Immature natural killer cell (primary cell): ENCODE measurements at regions not wholly inside any gene's neighbourhood (a gene's known extent, or its start where the extent isn't known, plus 50 kb on each side); places are given as distances from the start of the nearest gene placed in this dataset.
A peak's percentile ranks its signal among the peaks of the same experiment; 100 is the strongest.

Experiments used
- DNase-seq, 3 donors: peaks; one replicate each; pipeline ENCODE4 v3.0.0; 2022; ENCODE audit warnings: mixed read lengths in 1 of 3
- H3K27ac Mint-ChIP-seq, 6 donors: one replicate each; pipeline ENCODE4 v1.8.0; 2020; ENCODE audit warnings: mixed read lengths in 6 of 6, mild to moderate bottlenecking in 5 of 6, inconsistent platforms in 4 of 6, moderate library complexity in 3 of 6
- H3K27me3 Mint-ChIP-seq, 3 donors: one replicate each; pipeline ENCODE4 v1.8.0; 2020 to 2021; ENCODE audit warnings: low read depth in 3 of 3, mild to moderate bottlenecking in 3 of 3, mixed read lengths in 3 of 3, moderate library complexity in 3 of 3, inconsistent platforms in 1 of 3
- H3K36me3 Mint-ChIP-seq, 3 donors: one replicate each; pipeline ENCODE4 v1.8.0; 2020; ENCODE audit warnings: mixed read lengths in 3 of 3, inconsistent platforms in 2 of 3, mild to moderate bottlenecking in 2 of 3
- H3K4me1 Mint-ChIP-seq, 2 donors: one replicate each; pipeline ENCODE4 v1.8.0; 2020; ENCODE audit warnings: inconsistent platforms in 2 of 2, mild to moderate bottlenecking in 2 of 2, mixed read lengths in 2 of 2, moderate library complexity in 1 of 2
- H3K4me3 Mint-ChIP-seq, 5 donors: one replicate each; pipeline ENCODE4 v1.8.0; 2020; ENCODE audit warnings: mild to moderate bottlenecking in 5 of 5, mixed read lengths in 5 of 5, inconsistent platforms in 3 of 5, moderate library complexity in 3 of 5
- H3K9me3 Mint-ChIP-seq, 6 donors: one replicate each; pipeline ENCODE4 v1.8.0; 2020; ENCODE audit warnings: mild to moderate bottlenecking in 6 of 6, mixed read lengths in 6 of 6, inconsistent platforms in 4 of 6, moderate library complexity in 3 of 6

DNA sequence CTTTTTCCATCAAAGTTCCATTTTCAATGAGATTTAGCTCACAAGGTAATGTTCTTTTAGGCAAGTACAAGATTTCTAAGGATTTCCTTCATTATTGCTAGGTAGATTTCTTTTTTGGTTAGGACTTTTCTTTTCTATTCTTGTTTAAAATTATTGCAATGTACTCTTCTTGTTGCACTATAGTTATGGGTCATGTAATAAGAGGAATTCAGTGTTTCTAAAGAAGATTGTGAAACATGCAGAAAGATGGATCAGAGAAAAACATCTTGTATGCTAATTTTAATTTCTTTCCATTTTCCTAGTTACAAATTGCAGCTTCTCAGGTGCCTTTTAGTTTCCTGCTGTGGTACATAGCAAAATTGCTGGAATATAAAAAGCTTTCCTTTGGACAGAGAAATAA lies 56.1 kb downstream of the BTG1 start:
- no peak for DNase-seq
- peaks cover 0 to 5% (median 3%) of the 10 kb centered on the region in 3 donors for H3K36me3 Mint-ChIP-seq
- H3K9me3 Mint-ChIP-seq = no peaks in the 10 kb centered on the region
- H3K27ac Mint-ChIP-seq = no peak overlapping the region
- no peak overlapping the region for H3K4me3 Mint-ChIP-seq
- H3K27me3 Mint-ChIP-seq = peaks cover 1 to 6% (median 2%) of the 10 kb centered on the region in 3 donors
- peaks cover 6 to 12% of the 10 kb centered on the region in 2 donors for H3K4me1 Mint-ChIP-seq

DNA sequence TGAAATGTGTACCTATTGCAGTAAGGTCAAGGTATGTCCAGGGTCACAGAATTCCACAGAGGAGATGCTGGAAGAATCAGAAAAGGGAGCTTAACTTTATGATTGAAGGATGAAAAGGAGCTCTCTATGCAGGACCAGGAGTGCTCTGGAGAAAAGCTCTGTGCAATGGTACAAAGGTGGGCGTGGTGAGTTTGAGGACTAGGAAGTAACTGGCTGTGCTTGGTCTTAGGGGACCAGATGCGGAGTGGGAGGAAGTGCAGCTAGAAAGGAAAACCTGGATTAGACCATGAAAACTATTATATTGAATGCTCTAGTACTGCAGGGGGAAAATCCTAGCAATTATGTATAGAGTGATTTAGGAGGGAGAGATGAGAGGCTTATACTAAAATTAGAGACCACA lies 56.8 kb downstream of the BTG1 start:
- H3K27me3 Mint-ChIP-seq = peaks cover 1 to 6% (median 2%) of the 10 kb centered on the region in 3 donors
- peak overlapping the region in 1 of 6 donors; percentile 54 for H3K27ac Mint-ChIP-seq
- no peak for DNase-seq
- no peak overlapping the region for H3K4me3 Mint-ChIP-seq
- H3K9me3 Mint-ChIP-seq = no peaks in the 10 kb centered on the region
- peaks cover 0 to 5% (median 3%) of the 10 kb centered on the region in 3 donors for H3K36me3 Mint-ChIP-seq
- peaks cover 0 to 6% of the 10 kb centered on the region in 2 donors for H3K4me1 Mint-ChIP-seq

DNA sequence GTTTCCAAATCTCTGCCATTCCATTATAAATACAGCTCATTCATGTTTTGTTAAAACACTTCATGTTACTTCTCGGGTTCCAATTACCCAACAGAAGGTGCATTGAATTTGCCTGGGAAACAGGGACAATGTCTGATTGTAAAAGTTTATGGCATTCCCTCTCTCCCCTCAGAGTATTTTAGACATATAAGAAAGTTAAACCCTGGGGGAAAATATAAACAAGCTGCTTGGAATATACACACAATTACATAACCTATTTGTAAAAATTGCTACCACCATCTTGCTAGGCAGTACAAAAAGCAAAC lies 60.0 kb downstream of the BTG1 start:
- Mint-ChIP-seq H3K9me3 (no peaks in the 10 kb centered on the region), H3K4me1 (peaks cover 4 to 12% of the 10 kb centered on the region in 2 donors), H3K36me3 (peaks cover 0 to 5% (median 3%) of the 10 kb centered on the region in 3 donors), H3K27ac (no peak overlapping the region), H3K27me3 (peaks cover 0 to 6% (median 1%) of the 10 kb centered on the region in 3 donors), H3K4me3 (no peak overlapping the region)
- DNase-seq = no peak

DNA sequence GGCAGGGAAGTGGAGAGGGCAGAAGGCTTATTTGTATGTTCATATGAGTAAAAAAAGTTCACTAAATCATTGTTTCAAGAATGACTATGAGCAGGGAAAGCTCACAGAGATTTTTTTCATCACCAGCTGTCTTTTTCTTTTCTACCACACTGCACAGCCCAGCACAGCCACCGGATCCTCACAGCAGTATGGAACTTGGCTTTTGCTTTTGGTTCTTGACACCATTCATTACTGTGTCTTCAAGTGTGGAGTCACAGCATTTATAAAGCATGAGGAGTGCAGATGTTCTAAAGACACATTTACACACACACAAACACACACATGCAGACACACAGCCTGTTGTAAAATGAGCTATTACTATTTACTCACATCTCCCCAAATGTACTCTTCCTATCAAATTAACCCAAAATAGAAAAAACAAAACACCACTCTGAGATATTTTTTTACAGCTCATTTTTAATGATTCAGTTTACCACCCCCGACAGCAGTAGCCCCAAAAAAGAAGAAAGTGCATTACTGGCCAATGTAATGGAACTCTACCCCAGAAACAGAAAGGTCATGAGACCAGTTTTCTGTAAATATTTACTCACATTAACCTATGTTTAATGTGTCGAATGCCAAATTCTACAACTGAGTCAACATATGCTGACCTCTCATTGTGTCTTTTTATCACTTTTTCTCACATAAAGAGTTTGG lies 60.5 kb downstream of the BTG1 start:
- Mint-ChIP-seq H3K4me3 (no peak overlapping the region), H3K27me3 (peaks cover 0 to 6% (median 1%) of the 10 kb centered on the region in 3 donors), H3K27ac (no peak overlapping the region), H3K4me1 (peaks cover 9 to 17% of the 10 kb centered on the region in 2 donors), H3K9me3 (no peaks in the 10 kb centered on the region), H3K36me3 (peaks cover 0 to 5% (median 3%) of the 10 kb centered on the region in 3 donors)
- no peak for DNase-seq

DNA sequence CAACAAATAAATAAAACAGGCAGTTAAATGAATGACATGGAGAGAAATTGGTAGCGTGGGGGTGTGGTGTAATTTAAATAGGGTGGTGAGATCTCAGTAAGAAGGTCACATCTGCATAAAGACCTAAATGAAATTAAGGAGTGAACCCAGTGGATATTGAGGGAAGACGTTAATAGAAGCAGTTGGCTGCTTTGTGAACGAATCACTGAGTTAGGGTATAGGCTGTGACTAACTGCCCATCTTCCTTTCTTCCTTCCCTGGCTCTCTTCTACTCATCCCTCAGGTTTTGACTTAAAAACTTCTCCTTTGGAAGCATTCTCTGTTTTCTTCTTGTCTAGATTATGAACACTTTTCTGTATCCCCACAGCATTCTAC lies 64.7 kb downstream of the BTG1 start:
- H3K27ac Mint-ChIP-seq = peak overlapping the region in 3 of 6 donors; percentile 15 to 28 (median 23)
- H3K4me1 Mint-ChIP-seq = peaks cover 12 to 27% of the 10 kb centered on the region in 2 donors
- no peaks in the 10 kb centered on the region for H3K9me3 Mint-ChIP-seq

DNA sequence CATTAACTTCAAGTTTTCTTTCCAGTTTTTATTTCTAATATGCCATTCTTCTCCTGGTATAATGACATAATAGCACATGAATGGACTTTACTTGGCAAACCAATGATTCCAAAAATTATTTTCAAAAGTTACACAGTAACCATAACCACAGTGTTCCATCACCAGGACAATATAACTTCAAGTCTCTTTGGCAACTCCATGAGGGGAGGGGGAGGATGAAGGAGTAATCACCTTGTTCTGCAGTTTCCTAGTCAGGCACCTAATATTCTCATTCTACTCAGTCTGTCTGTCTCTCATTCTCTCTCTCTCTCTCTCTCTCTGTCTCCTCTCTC lies 66.6 kb downstream of the BTG1 start:
- H3K4me3 Mint-ChIP-seq = no peak overlapping the region
- peaks cover 12 to 21% of the 10 kb centered on the region in 2 donors for H3K4me1 Mint-ChIP-seq
- H3K27ac Mint-ChIP-seq = peak overlapping the region in 1 of 6 donors; percentile 24

More for the DNA sequence above, 64.7 kb downstream of the BTG1 start:
- Mint-ChIP-seq H3K36me3 (peaks cover 0 to 13% (median 9%) of the 10 kb centered on the region in 3 donors), H3K27me3 (peaks cover 0 to 9% (median 1%) of the 10 kb centered on the region in 3 donors), H3K4me3 (no peak overlapping the region)
- DNase-seq = no peak

DNA sequence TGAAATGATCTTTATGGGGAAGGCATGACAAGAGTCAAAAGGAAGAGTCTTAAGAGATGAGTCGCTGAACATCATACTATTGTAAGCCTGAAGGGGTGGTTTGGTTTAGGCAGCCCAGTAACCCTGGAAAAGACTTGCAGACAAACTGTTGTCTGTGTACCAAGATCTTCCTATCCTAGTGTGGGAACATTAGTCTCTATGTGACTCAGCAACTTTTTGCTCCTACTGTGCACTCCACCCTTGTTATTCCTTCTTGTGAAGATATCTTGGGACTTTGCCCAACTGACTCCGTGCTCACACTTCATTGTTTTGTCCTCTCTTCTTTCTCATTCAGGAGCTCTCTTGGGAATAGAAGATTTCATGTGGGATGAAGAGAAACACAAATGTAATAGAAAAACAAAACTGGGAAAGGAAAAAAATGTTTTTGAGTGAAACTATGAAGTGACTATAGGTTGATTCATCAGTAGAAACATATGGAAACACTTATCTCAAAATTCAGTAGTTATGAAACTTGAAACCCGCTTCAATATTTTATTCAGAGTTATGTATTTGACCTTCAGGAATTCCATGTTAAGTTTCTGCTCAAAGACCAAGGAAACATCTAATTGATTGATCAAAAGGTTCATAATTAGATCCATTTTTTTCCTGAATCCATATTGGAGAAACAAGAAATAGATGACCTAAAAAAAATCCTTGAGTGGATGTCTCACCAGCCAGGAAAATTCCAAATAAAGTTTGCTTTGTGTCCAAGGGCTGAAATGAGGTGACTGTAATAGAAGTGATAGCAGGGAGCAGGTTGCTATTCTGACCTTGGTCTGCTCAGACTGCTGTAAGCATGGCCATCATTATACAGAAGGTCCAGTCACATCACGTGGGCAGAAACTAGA lies 67.2 kb downstream of the BTG1 start:
- no peak for DNase-seq
- peaks cover 12 to 21% of the 10 kb centered on the region in 2 donors for H3K4me1 Mint-ChIP-seq
- H3K9me3 Mint-ChIP-seq = no peaks in the 10 kb centered on the region
- H3K4me3 Mint-ChIP-seq = no peak overlapping the region
- peaks cover 0 to 15% (median 3%) of the 10 kb centered on the region in 3 donors for H3K27me3 Mint-ChIP-seq
- peaks cover 0 to 13% (median 8%) of the 10 kb centered on the region in 3 donors for H3K36me3 Mint-ChIP-seq
- H3K27ac Mint-ChIP-seq = peak overlapping the region in 1 of 6 donors; percentile 24

More for the DNA sequence above, 66.6 kb downstream of the BTG1 start:
- H3K9me3 Mint-ChIP-seq = no peaks in the 10 kb centered on the region
- peaks cover 0 to 13% (median 8%) of the 10 kb centered on the region in 3 donors for H3K36me3 Mint-ChIP-seq
- no peak for DNase-seq
- peaks cover 0 to 10% (median 3%) of the 10 kb centered on the region in 3 donors for H3K27me3 Mint-ChIP-seq

DNA sequence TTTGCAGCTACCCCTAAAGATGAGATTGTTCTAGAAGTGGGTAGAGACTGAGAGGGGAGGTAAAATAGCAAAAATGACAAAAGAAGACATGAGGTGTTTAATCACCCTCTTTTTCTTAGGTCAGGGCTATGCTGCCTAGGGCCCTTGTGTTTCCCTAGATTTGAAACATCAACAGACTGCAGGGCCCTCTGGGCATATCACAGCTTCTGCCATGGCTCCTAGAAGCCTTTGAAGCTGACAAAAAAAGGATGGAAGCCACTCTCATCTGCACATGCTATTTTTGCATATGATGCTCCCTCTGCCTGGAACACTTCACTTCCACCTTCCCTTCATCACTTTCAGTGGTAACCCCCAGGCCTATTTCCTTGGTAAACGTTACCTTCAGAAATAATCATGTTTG lies 68.1 kb downstream of the BTG1 start:
- peaks cover 0 to 13% (median 8%) of the 10 kb centered on the region in 3 donors for H3K36me3 Mint-ChIP-seq

DNA sequence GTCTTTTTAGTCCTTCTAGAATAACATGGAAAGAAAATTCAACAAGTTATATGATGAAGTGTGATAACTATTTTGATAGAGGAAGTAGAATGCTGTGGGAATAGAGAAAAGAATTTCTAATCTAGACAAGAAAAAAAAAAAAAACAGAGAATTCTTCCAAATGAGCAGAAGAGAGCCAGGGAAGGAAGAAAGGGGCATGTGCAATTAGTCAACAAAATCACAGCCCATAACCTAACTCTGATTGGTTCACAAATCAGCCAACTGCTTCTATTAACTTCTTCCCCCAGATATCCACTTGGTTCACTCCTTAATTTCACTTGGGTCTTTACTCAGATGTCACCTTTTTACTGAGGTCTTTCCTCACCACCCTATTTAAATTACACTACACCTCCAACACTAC lies 69.5 kb downstream of the BTG1 start:
- no peaks in the 10 kb centered on the region for H3K9me3 Mint-ChIP-seq
- H3K36me3 Mint-ChIP-seq = peaks cover 0 to 13% (median 8%) of the 10 kb centered on the region in 3 donors
- H3K27ac Mint-ChIP-seq = no peak overlapping the region
- H3K4me3 Mint-ChIP-seq = no peak overlapping the region
- no peak for DNase-seq
- peaks cover 0 to 18% (median 7%) of the 10 kb centered on the region in 3 donors for H3K27me3 Mint-ChIP-seq
- H3K4me1 Mint-ChIP-seq = peaks cover 11 to 19% of the 10 kb centered on the region in 2 donors

More for the DNA sequence above, 68.1 kb downstream of the BTG1 start:
- Mint-ChIP-seq H3K27me3 (peaks cover 0 to 18% (median 7%) of the 10 kb centered on the region in 3 donors), H3K27ac (peak overlapping the region in 1 of 6 donors; percentile 57), H3K4me3 (no peak overlapping the region), H3K9me3 (no peaks in the 10 kb centered on the region), H3K4me1 (peaks cover 12 to 21% of the 10 kb centered on the region in 2 donors)
- no peak for DNase-seq

DNA sequence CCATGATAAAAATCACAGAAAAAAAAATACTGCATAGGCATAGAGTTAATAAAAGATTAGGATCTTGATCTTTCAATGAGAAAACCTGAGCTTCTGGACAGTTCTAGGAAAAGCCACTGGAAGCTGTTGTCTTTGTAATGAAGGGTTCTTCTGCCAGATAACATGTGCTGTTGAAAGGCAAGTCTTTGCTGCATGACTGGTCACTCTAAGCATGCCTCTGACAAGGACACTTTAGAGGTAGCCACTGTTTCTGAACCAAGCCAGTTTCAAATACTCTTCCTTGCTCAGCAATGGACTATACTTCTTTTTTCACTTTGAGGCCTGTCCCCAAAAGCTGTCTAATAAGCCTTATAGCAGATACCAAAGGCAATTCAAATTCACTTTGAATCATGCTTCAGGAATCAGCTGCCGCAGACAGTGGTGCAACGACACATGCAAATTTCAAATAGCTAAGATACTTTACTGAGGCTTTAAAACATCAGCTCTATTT lies 70.2 kb downstream of the BTG1 start:
- no peak for DNase-seq
- Mint-ChIP-seq H3K4me3 (no peak overlapping the region), H3K9me3 (no peaks in the 10 kb centered on the region), H3K27me3 (peaks cover 0 to 18% (median 7%) of the 10 kb centered on the region in 3 donors), H3K27ac (peak overlapping the region in 1 of 6 donors; percentile 3), H3K4me1 (peaks cover 6 to 13% of the 10 kb centered on the region in 2 donors), H3K36me3 (peaks cover 0 to 13% (median 8%) of the 10 kb centered on the region in 3 donors)

DNA sequence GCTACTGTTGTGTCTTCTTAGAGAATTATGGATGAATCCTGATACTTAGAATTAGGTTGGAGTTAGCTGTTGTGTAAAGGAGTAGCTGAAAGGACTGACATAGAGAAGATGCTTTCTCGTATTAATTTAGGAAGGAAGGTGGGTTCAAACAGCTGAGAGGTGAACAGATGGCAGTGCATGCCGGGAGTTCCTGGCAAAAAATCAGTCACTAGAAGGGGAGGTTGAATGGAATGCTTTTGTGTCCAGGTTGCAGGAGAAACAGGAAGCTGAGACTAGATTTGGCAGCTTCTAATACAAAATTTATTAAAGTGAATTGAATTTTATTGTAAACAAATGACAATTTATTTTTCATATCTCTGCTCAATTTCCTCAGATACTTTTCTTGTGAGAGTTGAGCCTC lies 70.8 kb downstream of the BTG1 start:
- no peak for DNase-seq
- Mint-ChIP-seq H3K9me3 (no peaks in the 10 kb centered on the region), H3K36me3 (peaks cover 0 to 13% (median 8%) of the 10 kb centered on the region in 3 donors), H3K27me3 (peaks cover 0 to 18% (median 7%) of the 10 kb centered on the region in 3 donors), H3K27ac (peak overlapping the region in 2 of 6 donors; percentile 0 to 29), H3K4me3 (no peak overlapping the region), H3K4me1 (peaks cover under 1 to 7% of the 10 kb centered on the region in 2 donors)

DNA sequence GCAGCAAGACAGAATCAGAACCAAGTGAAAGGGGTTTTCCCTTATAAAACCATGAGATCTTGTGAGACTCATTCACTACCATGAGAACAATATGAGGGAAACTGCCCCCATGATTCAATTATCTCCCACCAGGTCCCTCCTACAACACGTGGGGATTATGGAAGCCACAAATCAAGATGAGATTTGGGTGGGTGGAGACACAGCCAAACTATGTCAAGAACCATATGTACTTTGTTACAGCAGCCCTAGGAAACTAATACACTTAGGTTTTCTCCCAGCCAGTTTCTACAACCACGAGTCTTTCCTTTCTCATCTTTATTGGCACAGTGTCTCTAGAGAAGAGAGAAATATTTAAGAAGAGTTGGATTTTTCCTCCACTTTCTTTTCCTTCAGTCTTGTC lies 72.6 kb downstream of the BTG1 start:
- Mint-ChIP-seq H3K27me3 (peaks cover 0 to 18% (median 7%) of the 10 kb centered on the region in 3 donors), H3K27ac (peak overlapping the region in 1 of 6 donors; percentile 58), H3K4me3 (no peak overlapping the region), H3K4me1 (no peaks in the 10 kb centered on the region), H3K36me3 (peaks cover 0 to 10% (median 8%) of the 10 kb centered on the region in 3 donors), H3K9me3 (no peaks in the 10 kb centered on the region)
- DNase-seq = no peak

DNA sequence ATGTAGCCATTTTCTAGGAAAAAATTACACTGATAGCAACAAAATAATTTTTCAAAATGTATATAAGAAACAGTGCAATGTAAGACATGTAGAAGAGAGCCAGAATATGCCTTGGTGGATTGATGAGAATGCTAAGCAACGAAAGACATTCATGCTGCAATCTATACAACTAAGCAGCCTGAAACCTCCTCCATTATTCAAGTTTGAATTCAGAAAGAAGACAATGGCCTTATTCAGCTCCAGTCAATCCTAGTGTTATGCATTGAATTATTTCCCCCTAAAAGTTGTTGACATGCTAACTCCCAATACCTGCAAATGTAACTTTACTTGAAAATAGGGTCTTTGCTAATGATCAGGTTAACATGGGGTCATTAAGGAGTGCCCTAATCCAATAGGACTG lies 73.5 kb downstream of the BTG1 start:
- peak overlapping the region in 1 of 6 donors; percentile 5 for H3K27ac Mint-ChIP-seq
- H3K9me3 Mint-ChIP-seq = no peaks in the 10 kb centered on the region
- H3K36me3 Mint-ChIP-seq = peaks cover 0 to 8% (median 5%) of the 10 kb centered on the region in 3 donors
- peaks cover 0 to 14% (median 7%) of the 10 kb centered on the region in 3 donors for H3K27me3 Mint-ChIP-seq
- no peaks in the 10 kb centered on the region for H3K4me1 Mint-ChIP-seq
- H3K4me3 Mint-ChIP-seq = no peak overlapping the region
- DNase-seq = no peak
